Fibroblast of lung (primary cell): ENCODE measurements at regions not wholly inside any gene's neighbourhood (a gene's known extent, or its start where the extent isn't known, plus 50 kb on each side); places are given as distances from the start of the nearest gene placed in this dataset.

Source experiments
- DNase-seq, 2 donors: peaks; one replicate each; pipeline versions ENCODE4 v3.0.0 to v3.0.0-alpha.2; 2010; ENCODE audit warnings: low read depth in 2 of 2
- H2AFZ ChIP-seq: 2 replicates; pipeline ENCODE4 v1.5.1; 2012; ENCODE audit warnings: low read length, control low read depth, inconsistent platforms
- H3K27ac ChIP-seq: 2 replicates; pipeline ENCODE4 v1.5.1; 2011; ENCODE audit warnings: low read length, control low read depth; ENCODE audit not compliant: insufficient read depth
- H3K27me3 ChIP-seq: 2 replicates; pipeline ENCODE4 v1.5.1; 2011; ENCODE audit warnings: mild to moderate bottlenecking, low read length; ENCODE audit not compliant: control insufficient read depth, insufficient read depth
- H3K36me3 ChIP-seq: 2 replicates; pipeline ENCODE4 v1.5.1; 2011; ENCODE audit warnings: low read length; ENCODE audit not compliant: control insufficient read depth, insufficient read depth
- H3K4me1 ChIP-seq: 2 replicates; pipeline ENCODE4 v1.5.1; 2011; ENCODE audit warnings: low read length; ENCODE audit not compliant: control insufficient read depth, insufficient read depth; ENCODE audit errors: extremely low read depth
- H3K4me2 ChIP-seq: 2 replicates; pipeline ENCODE4 v1.5.1; 2011; ENCODE audit warnings: low read length, control low read depth; ENCODE audit not compliant: insufficient read depth; ENCODE audit errors: extremely low read depth
- H3K4me3 ChIP-seq, 4 experiments: fragments of 200-600 bp in 1 of 4; sonication (generic) in 1 of 4; replicated peaks in 1 of 4; 2 replicates each; pipeline ENCODE4 v1.5.1; 2011 to 2016; ENCODE audit warnings: low read length in 4 of 4, low read depth in 3 of 4, mild to moderate bottlenecking in 3 of 4, control low read depth in 2 of 4, inconsistent platforms in 1 of 4, mixed read lengths in 1 of 4; ENCODE audit not compliant: insufficient read depth in 1 of 4; ENCODE audit errors: control extremely low read depth in 1 of 4
- H3K79me2 ChIP-seq: 2 replicates; pipeline ENCODE4 v1.5.1; 2012; ENCODE audit warnings: mild to moderate bottlenecking, low read length, inconsistent platforms; ENCODE audit not compliant: control insufficient read depth, insufficient read depth
- H3K9ac ChIP-seq: 2 replicates; pipeline ENCODE4 v1.5.1; 2011; ENCODE audit warnings: mild to moderate bottlenecking, low read length, control low read depth; ENCODE audit not compliant: insufficient read depth
- H3K9me3 ChIP-seq: 2 replicates; pipeline ENCODE4 v1.5.1; 2012; ENCODE audit warnings: low read depth, low read length; ENCODE audit not compliant: control insufficient read depth, insufficient read depth
- H4K20me1 ChIP-seq: 2 replicates; pipeline ENCODE4 v1.5.1; 2011; ENCODE audit warnings: low read length; ENCODE audit not compliant: control insufficient read depth, insufficient read depth; ENCODE audit errors: extremely low read depth
- CTCF ChIP-seq, 2 donors: IDR thresholded peaks in 1 of 2; conservative IDR thresholded peaks in 1 of 2; 1 replicate in 1 of 2; 2 replicates in 1 of 2; pipeline ENCODE4 v1.5.1; 2011 to 2012; ENCODE audit warnings: low read length in 2 of 2, control low read depth in 1 of 2, inconsistent platforms in 1 of 2, low read depth in 1 of 2, mild to moderate bottlenecking in 1 of 2
- EZH2 ChIP-seq: IDR thresholded peaks from 2 replicates; pipeline ENCODE4 v1.5.1; 2012; ENCODE audit warnings: low read length, control low read depth, mild to moderate bottlenecking; ENCODE audit errors: missing control alignments

- H3K27ac ChIP-seq = no peak overlapping the region
- H3K4me1 ChIP-seq = no peaks in the 10 kb centered on the region
- no peak overlapping the region for H2AFZ ChIP-seq
- no peaks in the 10 kb centered on the region for H3K27me3 ChIP-seq
- H3K4me2 ChIP-seq = no peak overlapping the region
- no peaks in the 10 kb centered on the region for H3K36me3 ChIP-seq
- no peaks in the 10 kb centered on the region for H4K20me1 ChIP-seq
- no peak overlapping the region for H3K4me3 ChIP-seq
- H3K9ac ChIP-seq = no peak overlapping the region
- no peaks in the 10 kb centered on the region for H3K9me3 ChIP-seq
- no peak for DNase-seq
- no peaks in the 10 kb centered on the region for H3K79me2 ChIP-seq
- TF ChIP-seq CTCF (conservative IDR thresholded peaks at IDR 0.05 in 1 of 2, IDR thresholded peaks at IDR 0.05 in 1 of 2; ENCODE audit: low read depth in 1 of 2, low read length in 2 of 2) (no peak), EZH2 (no peak)
These were observed 52.4 kb upstream of the PDE10A start for GRCh38 chr6:165715428-165715827.

- Histone ChIP-seq H3K9ac (no peak overlapping the region), H4K20me1 (no peaks in the 10 kb centered on the region), H3K79me2 (no peaks in the 10 kb centered on the region), H3K4me1 (no peaks in the 10 kb centered on the region), H3K36me3 (no peaks in the 10 kb centered on the region), H3K4me3 (no peak overlapping the region), H3K27ac (no peak overlapping the region), H3K9me3 (no peaks in the 10 kb centered on the region), H2AFZ (no peak overlapping the region), H3K4me2 (no peak overlapping the region), H3K27me3 (no peaks in the 10 kb centered on the region)
- no peak for DNase-seq
- TF ChIP-seq CTCF (conservative IDR thresholded peaks at IDR 0.05 in 1 of 2, IDR thresholded peaks at IDR 0.05 in 1 of 2; ENCODE audit: low read depth in 1 of 2, low read length in 2 of 2) (no peak), EZH2 (no peak)
These were observed 51.9 kb upstream of the PDE10A start for GRCh38 chr6:165714907-165715306.

GRCh38 chr6:165713845-165714466 is 50.9 kb upstream of the PDE10A start:
- no peak overlapping the region for H2AFZ ChIP-seq
- no peak for TF ChIP-seq EZH2
- TF ChIP-seq CTCF (conservative IDR thresholded peaks at IDR 0.05 in 1 of 2, IDR thresholded peaks at IDR 0.05 in 1 of 2; ENCODE audit: low read depth in 1 of 2, low read length in 2 of 2) = no peak
- no peaks in the 10 kb centered on the region for H3K9me3 ChIP-seq
- H3K27ac ChIP-seq = no peak overlapping the region
- H3K79me2 ChIP-seq = no peaks in the 10 kb centered on the region
- H3K9ac ChIP-seq = no peak overlapping the region
- DNase-seq = no peak
- no peaks in the 10 kb centered on the region for H3K36me3 ChIP-seq
- no peaks in the 10 kb centered on the region for H4K20me1 ChIP-seq
- H3K4me2 ChIP-seq = no peak overlapping the region
- H3K27me3 ChIP-seq = no peaks in the 10 kb centered on the region
- H3K4me1 ChIP-seq = no peaks in the 10 kb centered on the region
- H3K4me3 ChIP-seq = no peak overlapping the region
